ENCODE measurements at regions not wholly inside any gene's neighbourhood (a gene's known extent, or its start where the extent isn't known, plus 50 kb on each side); places are given as distances from the start of the nearest gene placed in this dataset.
"Not testable (repeated sequence)": the region's sequence is repeated elsewhere in the genome, so short reads cannot be mapped to it uniquely, and the experiment has no call there.

DNA sequence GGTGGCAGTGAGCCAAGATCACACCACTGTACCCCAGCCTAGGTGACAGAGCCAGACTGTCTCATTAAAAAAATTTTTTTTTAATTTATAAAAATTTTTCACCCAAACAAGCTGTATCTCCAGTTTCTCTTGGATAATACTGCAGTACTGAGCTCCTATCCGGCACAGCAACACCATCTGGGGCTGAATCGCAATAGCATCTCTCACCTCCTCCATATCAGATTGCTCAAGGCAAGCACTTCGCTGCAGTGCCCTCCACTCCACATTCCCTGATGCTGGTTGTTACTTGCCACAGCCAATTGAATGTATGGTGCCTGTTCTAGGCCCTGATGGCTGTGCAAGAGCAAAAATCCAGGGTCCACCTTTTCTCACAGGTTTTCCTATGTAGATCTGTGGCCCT is 69.3 kb upstream of the FAM241A start:
- 94% methylated on average over 3 of the region's 3 CpGs for WGBS
- Histone ChIP-seq H3K27ac (ENCODE audit: low read depth, low read length) (no peak overlapping the region), H3K4me3 (ENCODE audit: low read length) (no peak overlapping the region), H3K4me1 (ENCODE audit: insufficient read depth, low read length) (no peaks in the 10 kb centered on the region), H3K9ac (ENCODE audit: low read depth, low read length) (no peak overlapping the region), H3K9me3 (ENCODE audit: insufficient read depth, low read depth, low read length) (peaks cover 6% of the 10 kb centered on the region; the same call in 1 of the 2 replicates), H3K27me3 (ENCODE audit: insufficient read depth, low read length) (no peaks in the 10 kb centered on the region), H3K36me3 (ENCODE audit: insufficient read depth, low read length) (no peaks in the 10 kb centered on the region)

GRCh38 chr4:112076919-112077608 is 68.2 kb upstream of the FAM241A start:
- peaks cover 6% of the 10 kb centered on the region; the same call in 1 of the 2 replicates for H3K9me3 ChIP-seq (ENCODE audit: insufficient read depth, low read depth, low read length)
- H3K27ac ChIP-seq (ENCODE audit: low read depth, low read length) = no peak overlapping the region
- WGBS = 95% methylated on average over 6 of the region's 6 CpGs
- no peak overlapping the region for H3K4me3 ChIP-seq (ENCODE audit: low read length)
- no peak overlapping the region for H3K9ac ChIP-seq (ENCODE audit: low read depth, low read length)
- no peaks in the 10 kb centered on the region for H3K27me3 ChIP-seq (ENCODE audit: insufficient read depth, low read length)
- no peaks in the 10 kb centered on the region for H3K4me1 ChIP-seq (ENCODE audit: insufficient read depth, low read length)
- no peaks in the 10 kb centered on the region for H3K36me3 ChIP-seq (ENCODE audit: insufficient read depth, low read length)

DNA sequence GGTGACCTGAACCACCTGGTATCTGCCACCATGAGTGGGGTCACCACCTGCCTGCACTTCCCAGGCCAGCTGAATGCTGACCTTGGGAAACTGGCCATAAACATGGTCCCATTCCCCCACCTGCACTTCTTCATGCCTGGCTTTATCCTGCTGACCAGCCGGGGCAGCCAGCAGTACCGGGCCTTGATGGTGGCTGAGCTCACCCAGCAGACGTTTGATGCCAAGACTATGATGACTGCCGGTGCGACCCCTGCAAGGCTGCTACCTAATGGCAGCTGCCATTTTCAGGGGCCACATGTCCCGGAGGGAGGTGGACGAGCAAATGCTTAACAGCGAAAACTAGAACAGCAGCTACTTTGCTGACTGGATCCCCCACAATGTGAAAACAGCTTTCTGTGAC is 67.5 kb upstream of the FAM241A start:
- WGBS = 94% methylated on average over 8 of the region's 8 CpGs
- Histone ChIP-seq H3K27me3 (ENCODE audit: insufficient read depth, low read length) (no peaks in the 10 kb centered on the region), H3K4me1 (ENCODE audit: insufficient read depth, low read length) (no peaks in the 10 kb centered on the region), H3K9me3 (ENCODE audit: insufficient read depth, low read depth, low read length) (peaks cover 6% of the 10 kb centered on the region; the same call in 1 of the 2 replicates), H3K9ac (ENCODE audit: low read depth, low read length) (no peak overlapping the region), H3K36me3 (ENCODE audit: insufficient read depth, low read length) (no peaks in the 10 kb centered on the region), H3K27ac (ENCODE audit: low read depth, low read length) (no peak overlapping the region), H3K4me3 (ENCODE audit: low read length) (no peak overlapping the region)

- Histone ChIP-seq H3K9me3 (ENCODE audit: insufficient read depth, low read depth, low read length) (no peaks in the 10 kb centered on the region), H3K4me3 (ENCODE audit: low read length) (no peak overlapping the region), H3K27ac (ENCODE audit: low read depth, low read length) (no peak overlapping the region), H3K9ac (ENCODE audit: low read depth, low read length) (no peak overlapping the region), H3K27me3 (ENCODE audit: insufficient read depth, low read length) (no peaks in the 10 kb centered on the region), H3K36me3 (ENCODE audit: insufficient read depth, low read length) (no peaks in the 10 kb centered on the region), H3K4me1 (ENCODE audit: insufficient read depth, low read length) (peaks cover 18% of the 10 kb centered on the region)
- WGBS = 92% methylated on average over 2 of the region's 2 CpGs
Measured at GRCh38 chr4:112082954-112083586, 62.2 kb upstream of the FAM241A start.

- H3K36me3 ChIP-seq (ENCODE audit: insufficient read depth, low read length) = no peaks in the 10 kb centered on the region
- no peaks in the 10 kb centered on the region for H3K27me3 ChIP-seq (ENCODE audit: insufficient read depth, low read length)
- peaks cover 18% of the 10 kb centered on the region for H3K4me1 ChIP-seq (ENCODE audit: insufficient read depth, low read length)
- H3K9me3 ChIP-seq (ENCODE audit: insufficient read depth, low read depth, low read length) = no peaks in the 10 kb centered on the region
- H3K4me3 ChIP-seq (ENCODE audit: low read length) = no peak overlapping the region
- 79% methylated on average over 3 of the region's 3 CpGs for WGBS
- no peak overlapping the region for H3K27ac ChIP-seq (ENCODE audit: low read depth, low read length)
- H3K9ac ChIP-seq (ENCODE audit: low read depth, low read length) = no peak overlapping the region
Measured at GRCh38 chr4:112083587-112084347, 61.5 kb upstream of the FAM241A start.

GRCh38 chr4:112085156-112086035 is 59.9 kb upstream of the FAM241A start:
- no peak overlapping the region for H3K9ac ChIP-seq (ENCODE audit: low read depth, low read length)
- peaks cover 18% of the 10 kb centered on the region for H3K4me1 ChIP-seq (ENCODE audit: insufficient read depth, low read length)
- H3K4me3 ChIP-seq (ENCODE audit: low read length) = no peak overlapping the region
- H3K27ac ChIP-seq (ENCODE audit: low read depth, low read length) = no peak overlapping the region
- no peaks in the 10 kb centered on the region for H3K27me3 ChIP-seq (ENCODE audit: insufficient read depth, low read length)
- no peaks in the 10 kb centered on the region for H3K36me3 ChIP-seq (ENCODE audit: insufficient read depth, low read length)
- H3K9me3 ChIP-seq (ENCODE audit: insufficient read depth, low read depth, low read length) = no peaks in the 10 kb centered on the region
- 92% methylated on average over 6 of the region's 6 CpGs for WGBS

GRCh38 chr4:112086036-112086434 is 59.2 kb upstream of the FAM241A start:
- no peaks in the 10 kb centered on the region for H3K36me3 ChIP-seq (ENCODE audit: insufficient read depth, low read length)
- H3K9ac ChIP-seq (ENCODE audit: low read depth, low read length) = peak overlapping the region; percentile 73
- H3K27ac ChIP-seq (ENCODE audit: low read depth, low read length) = no peak overlapping the region
- H3K4me1 ChIP-seq (ENCODE audit: insufficient read depth, low read length) = peaks cover 18% of the 10 kb centered on the region
- H3K4me3 ChIP-seq (ENCODE audit: low read length) = peak overlapping the region; percentile 55
- no peaks in the 10 kb centered on the region for H3K27me3 ChIP-seq (ENCODE audit: insufficient read depth, low read length)
- no peaks in the 10 kb centered on the region for H3K9me3 ChIP-seq (ENCODE audit: insufficient read depth, low read depth, low read length)

- H3K9ac ChIP-seq (ENCODE audit: low read depth, low read length) = peak overlapping the region; percentile 73
- H3K27ac ChIP-seq (ENCODE audit: low read depth, low read length); H3K36me3 ChIP-seq (ENCODE audit: insufficient read depth, low read length); H3K9me3 ChIP-seq (ENCODE audit: insufficient read depth, low read depth, low read length); H3K27me3 ChIP-seq (ENCODE audit: insufficient read depth, low read length): not testable (repeated sequence)
- 29% methylated on average over 17 of the region's 17 CpGs for WGBS
- H3K4me1 ChIP-seq (ENCODE audit: insufficient read depth, low read length) = peaks cover 18% of the 10 kb centered on the region
- H3K4me3 ChIP-seq (ENCODE audit: low read length) = peak overlapping the region; percentile 55
Measured at GRCh38 chr4:112086661-112087060, 58.6 kb upstream of the FAM241A start.

GRCh38 chr4:112092330-112092729 is 52.9 kb upstream of the FAM241A start:
- WGBS = 100% methylated on average over 1 of the region's 2 CpGs
- not testable (repeated sequence) for H3K4me1 ChIP-seq (ENCODE audit: insufficient read depth, low read length); H3K4me3 ChIP-seq (ENCODE audit: low read length)

DNA sequence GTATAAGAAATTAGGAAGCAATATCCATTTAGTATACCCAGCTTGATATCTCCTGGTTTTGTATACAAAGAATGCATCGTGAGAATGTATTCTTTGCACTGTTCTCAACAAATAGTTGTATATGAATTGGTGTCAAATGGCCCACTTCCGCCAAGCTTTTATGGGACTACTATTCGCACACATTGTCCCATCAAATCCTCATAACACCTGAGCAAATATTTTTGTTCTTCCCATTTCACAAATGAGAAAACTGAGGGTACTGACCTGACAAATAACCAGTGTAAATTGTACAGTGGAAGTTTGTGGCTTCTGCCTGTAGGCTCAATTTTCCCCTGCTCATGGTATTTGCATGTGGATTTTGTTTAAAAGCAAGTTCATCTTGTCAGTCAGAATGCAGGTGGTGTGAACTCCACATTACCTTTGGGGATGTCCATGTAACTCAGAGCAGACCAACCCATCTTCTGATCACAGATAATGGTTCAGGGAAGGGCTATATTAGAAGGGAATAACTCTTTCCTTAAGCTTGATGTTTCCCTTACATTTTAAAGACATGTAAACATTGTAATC is 51.5 kb upstream of the FAM241A start:
- H3K36me3 ChIP-seq (ENCODE audit: insufficient read depth, low read length) = no peaks in the 10 kb centered on the region
- no peak overlapping the region for H3K9ac ChIP-seq (ENCODE audit: low read depth, low read length)
- no peak overlapping the region for H3K4me3 ChIP-seq (ENCODE audit: low read length)
- H3K4me1 ChIP-seq (ENCODE audit: insufficient read depth, low read length) = no peaks in the 10 kb centered on the region
- H3K27me3 ChIP-seq (ENCODE audit: insufficient read depth, low read length) = no peaks in the 10 kb centered on the region
- no peak overlapping the region for H3K27ac ChIP-seq (ENCODE audit: low read depth, low read length)
- H3K9me3 ChIP-seq (ENCODE audit: insufficient read depth, low read depth, low read length) = no peaks in the 10 kb centered on the region
- 93% methylated on average over 3 of the region's 3 CpGs for WGBS

More at GRCh38 chr4:112092330-112092729, 52.9 kb upstream of the FAM241A start:
- not testable (repeated sequence) for H3K36me3 ChIP-seq (ENCODE audit: insufficient read depth, low read length); H3K9me3 ChIP-seq (ENCODE audit: insufficient read depth, low read depth, low read length); H3K27ac ChIP-seq (ENCODE audit: low read depth, low read length); H3K9ac ChIP-seq (ENCODE audit: low read depth, low read length); H3K27me3 ChIP-seq (ENCODE audit: insufficient read depth, low read length)
